T-helper 1 cell treated with Interleukin-12 subunit alpha and Interleukin-12 subunit beta and Interleukin-4 antibody, amounts not matched to agents 30 ng/mL and 1 ng/mL, for 36 hours (primary cell): ENCODE measurements at regions not wholly inside any gene's neighbourhood (a gene's known extent, or its start where the extent isn't known, plus 50 kb on each side); places are given as distances from the start of the nearest gene placed in this dataset.
"Not testable (repeated sequence)": the region's sequence is repeated elsewhere in the genome, so short reads cannot be mapped to it uniquely, and the experiment has no call there.

Experiments
- intact Hi-C: fragments of 100-400 bp; cut with micrococcal nuclease; formaldehyde crosslinking; loops from one replicate; pipeline ENCODE4 v1.15.1; 2024

DNA sequence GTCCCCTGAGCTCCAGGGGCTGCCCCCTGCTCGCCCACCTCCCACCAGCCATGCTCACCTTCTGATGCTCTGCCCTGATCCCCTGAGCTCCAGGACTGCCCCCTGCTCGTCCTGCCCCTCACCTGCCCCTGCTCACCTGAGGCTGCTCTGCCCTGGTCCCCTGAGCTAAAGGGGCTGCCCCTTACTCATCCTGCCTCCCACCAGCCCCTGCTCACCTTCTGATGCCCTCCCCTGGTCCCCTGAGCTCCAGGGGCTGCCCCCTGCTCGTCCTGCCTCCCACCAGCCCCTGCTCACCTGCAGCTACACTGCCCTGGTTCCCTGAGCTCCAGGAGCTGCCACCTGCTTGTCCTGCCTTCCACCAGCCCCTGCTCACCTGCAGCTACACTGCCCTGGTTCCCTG, 247.2 kb downstream of the TMEM121 start:
- intact Hi-C loops: no loop called here

DNA sequence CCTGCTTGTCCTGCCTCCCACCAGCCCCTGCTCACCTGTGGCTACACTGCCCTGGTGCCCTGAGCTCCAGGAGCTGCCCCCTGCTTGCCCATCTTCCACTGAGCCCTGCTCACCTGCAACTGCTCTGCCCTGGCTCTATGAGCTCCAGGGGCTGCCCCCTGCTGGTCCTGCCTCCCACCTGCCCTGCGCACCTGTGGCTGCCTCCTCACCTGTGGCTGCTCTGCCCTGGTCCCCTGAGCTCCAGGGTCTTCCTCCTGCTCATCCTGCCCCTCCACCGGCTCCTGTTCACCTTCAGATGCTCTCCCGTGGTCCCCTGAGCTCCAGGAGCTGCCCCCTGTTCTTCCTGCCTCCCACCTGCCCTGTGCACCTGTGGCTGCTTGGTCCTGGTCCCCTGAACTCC, 247.6 kb downstream of the TMEM121 start:
- intact Hi-C loops: no loop called here

DNA sequence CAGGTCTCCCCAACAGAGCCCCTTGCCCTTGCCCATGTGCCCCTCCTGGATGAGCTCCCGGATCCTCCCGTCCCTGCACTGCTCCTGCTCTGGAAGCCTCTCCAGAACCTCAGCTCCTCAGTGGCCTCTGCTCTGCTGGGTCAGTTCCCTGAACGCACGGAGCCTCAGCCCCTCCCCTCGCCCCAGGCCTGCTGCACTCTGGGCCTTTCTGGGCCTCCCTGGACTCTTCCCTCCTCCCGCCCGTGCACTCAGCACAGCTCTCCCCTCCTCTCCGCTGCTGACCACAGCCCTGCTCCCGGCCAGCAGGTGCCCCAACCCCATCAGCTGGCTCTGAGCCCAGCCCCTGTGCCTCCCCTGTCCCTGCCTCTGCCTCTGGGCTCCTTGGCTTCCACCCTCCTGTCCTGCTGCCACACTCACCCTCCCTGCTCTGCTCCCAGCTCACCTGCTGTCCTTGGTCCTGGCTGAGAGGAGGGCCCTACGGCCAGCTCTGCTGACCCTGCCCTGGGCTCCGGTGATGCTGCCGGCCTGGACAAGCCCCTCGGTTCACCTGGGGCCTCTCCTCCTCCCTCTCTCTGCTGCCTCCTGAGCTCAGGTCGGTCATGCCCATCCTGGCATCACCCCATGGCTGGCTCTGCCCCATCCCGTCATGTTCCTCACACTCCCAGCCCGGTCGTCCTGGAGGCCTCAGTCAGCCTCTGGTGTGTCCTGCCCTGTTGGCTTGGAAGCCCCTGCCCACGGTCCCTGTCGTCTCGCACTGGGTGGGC, 248.4 kb downstream of the TMEM121 start:
- intact Hi-C loops: not testable (repeated sequence)

DNA sequence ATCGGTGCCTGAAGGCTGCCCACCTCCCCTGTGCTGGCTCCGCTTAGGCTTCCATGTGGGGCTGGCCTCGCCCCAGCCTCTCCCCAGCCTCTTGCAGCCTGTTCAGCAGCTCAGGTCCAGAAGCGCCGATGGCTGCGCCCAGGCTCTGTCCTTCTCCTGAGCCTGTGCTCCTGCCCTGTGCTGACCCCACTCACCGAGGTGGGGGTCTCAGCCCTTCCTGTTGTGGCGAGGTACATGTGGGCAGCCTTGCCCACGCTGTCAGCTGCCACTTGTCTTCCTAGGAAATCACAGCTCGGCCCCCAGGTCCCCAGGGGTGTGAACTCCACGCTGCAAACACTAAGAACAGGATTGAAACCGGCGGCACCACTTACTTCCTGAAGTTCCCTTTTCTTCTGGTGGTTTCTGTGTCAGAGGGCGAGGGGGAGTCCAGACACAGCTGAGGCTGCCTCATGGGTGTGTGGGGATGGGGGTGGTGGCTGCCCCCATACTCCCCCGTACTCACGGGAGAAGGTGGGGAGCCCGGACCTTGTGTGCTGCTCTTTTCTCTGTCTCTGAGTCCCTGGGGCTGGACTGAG, 249.1 kb downstream of the TMEM121 start:
- intact Hi-C loops: not testable (repeated sequence)

DNA sequence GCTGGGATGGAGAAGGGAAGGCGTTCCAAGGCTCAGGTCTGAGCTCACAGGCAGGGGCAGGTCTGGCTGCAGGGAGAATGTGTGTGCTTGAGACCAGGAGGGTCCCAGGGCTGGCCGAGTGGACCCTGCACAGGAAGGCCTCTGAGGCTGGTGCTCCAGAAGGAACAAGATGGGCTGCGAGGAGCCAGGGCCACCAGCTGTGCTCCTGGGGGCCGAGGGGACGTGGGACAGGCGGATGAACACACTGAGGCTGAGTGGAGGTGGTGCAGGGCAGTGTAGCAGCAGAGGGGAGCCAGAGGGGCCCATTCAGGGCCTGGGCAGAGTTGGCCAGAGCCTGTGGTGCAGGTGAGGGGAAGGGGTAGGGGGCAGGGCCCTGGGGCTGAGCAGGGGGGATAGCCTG, 249.7 kb downstream of the TMEM121 start:
- intact Hi-C loops: not testable (repeated sequence)

DNA sequence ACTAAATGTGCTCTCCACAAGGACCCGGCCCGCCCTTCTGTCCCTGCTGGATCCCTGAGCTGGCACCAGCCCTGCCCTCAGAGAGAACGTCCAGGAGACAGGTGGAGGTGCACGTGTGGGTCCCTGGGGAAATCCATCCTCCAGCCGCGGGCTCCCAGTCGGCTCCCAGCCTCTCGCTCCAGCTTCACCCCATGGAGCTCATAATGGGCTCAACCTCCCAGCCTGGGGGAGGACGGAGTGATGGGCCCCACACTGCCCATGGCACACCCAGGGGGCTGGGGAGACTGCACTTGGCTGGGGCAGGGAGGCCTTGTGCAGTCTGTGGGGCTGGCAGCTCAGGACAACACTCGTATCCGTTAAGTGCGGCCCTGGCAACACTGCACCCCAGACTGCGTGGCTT, 250.5 kb downstream of the TMEM121 start:
- intact Hi-C loops: no loop called here

DNA sequence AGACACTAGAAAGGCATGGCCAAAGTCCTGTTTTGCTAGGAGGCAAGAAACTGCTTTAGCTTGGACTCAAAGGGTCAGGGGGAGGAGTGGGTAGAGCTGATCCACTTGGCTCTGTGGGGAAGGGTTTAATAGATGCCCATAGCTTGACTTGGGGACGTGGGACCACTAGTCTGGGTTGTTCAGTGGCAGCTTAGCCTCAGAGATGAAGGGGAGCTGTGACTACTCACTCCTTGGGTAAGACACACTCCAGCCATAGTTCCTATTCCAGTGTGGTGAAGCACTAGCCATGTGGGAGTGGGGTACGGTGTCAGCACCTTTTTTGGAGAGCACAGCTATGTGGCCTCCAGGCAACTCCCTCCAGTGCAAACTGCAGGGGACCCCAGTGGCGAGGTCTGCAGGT, 257.3 kb downstream of the TMEM121 start:
- intact Hi-C loops: no loop called here

DNA sequence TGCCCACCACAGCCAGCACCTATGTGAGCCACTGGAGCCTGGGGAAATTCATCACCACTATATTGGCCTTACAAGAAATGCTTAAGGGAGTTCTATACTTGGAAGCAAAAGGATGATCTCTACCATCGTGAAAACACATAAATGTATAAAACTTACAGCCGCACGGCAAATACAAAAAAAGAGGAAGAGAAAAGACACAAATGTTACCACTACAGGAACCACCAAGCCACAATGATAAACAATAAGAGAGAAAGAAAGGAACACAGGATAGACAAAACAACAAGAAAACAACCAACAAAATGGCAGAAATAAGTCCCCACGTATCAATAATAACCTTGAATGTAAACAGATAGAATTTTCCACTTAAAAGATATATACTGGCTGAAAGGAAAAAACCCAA, 267.5 kb downstream of the TMEM121 start:
- intact Hi-C loops: no loop called here

DNA sequence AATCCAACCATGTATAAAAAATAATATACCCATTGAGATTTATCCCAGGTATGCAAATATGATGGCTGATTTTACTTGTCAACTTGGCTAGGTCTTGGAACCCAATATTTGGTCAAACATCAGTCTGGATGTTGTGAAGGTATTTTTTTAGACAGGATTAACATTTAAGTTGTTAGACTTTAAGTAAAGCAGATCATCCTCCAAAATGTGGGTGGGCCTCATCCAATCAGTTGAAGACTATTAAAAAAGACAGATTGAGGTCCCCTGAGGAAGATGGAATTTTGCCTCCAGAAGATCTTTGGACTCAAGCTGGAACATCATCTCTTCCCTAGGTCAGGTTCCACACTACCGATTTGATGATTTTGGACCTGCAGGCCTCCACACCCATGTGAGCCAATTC, 271.2 kb downstream of the TMEM121 start:
- intact Hi-C loops: no loop called here

DNA sequence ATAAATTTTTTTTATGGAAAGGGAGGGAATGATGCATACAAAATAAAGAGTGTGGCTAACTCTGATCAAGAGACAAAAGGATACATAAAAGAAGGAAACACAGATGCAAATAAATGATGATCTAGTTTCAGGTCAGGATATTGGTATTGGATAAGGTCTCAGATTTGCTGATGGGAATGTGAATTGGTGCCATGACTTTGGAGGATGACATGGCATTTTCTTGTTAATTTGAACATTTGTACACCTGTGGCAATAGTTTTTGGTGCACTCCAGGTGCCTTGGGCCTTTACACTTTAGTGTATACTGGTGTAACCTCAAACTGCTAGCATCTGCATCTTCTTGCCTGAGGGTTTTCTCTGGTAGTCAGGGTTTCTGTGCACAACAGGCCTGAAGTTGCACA, 279.3 kb downstream of the TMEM121 start:
- intact Hi-C loops: no loop called here

DNA sequence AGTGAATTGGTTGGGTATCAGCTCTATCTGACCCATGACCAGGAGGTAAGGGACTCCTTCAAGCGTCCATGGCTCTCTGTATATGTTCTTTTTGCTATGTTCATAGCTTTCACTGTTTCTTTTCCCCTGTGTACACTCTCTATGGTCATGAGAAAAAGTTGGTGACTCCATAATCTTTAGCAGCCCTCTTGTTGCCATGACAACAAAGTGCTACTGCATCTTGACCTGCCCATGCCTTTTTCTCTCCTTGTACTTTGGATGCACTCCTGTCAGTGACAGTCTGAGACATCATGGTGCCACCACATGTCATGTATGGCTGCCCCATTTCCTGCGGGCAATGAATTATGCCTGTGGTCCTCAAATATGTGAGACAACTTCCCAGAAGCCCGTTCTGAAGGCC, 280.2 kb downstream of the TMEM121 start:
- intact Hi-C loops: no loop called here

DNA sequence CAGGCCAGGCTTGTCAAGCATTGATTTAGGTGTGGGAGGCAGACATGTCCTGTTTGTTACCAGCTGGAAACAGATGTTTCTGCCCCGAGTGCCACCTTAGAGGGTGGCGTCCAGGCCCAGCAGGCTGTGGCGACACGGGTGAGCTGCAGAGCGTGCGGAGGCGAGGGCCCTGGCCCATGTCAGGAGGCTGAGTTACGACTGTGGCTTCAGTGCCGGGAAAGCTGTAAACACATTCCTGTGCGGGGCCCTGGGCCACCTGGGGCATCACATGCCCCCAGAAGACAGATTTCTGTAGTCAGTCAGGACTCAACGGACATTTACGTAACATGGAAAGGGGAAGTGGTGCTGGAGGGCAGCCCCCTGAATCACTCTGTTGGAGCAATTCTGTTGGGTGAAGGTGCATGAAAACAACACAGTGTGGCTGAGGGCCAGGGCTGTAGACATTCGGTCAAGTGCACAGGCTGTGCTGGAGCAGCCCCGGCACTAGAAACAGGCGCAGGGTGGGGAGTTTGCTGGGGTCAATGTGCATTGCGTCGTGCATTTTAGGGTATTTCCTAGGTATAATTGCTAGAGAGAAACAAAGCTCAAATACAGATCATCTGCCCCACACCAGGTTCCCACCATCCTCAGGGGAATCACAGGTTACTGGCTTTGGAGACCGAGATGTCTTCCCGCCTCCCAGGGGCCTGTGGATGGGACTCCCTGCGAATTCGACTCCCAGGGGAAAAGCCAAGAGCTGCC, 291.8 kb downstream of the TMEM121 start:
- intact Hi-C loops: no loop called here

DNA sequence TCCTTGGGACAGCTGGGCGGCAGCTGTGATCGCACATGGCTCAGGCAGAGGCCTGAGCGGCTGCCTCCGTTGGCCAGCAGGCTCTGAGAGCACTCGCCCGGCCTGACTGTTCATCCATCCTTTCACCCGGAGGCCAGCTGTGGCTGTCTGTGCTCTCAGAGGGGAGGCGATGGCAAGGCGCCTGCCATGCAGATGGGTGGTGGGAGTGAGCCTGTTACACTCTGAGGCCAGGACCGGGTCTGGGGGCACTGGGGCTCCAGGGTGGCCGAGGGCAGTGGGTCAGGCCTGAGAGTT, 292.3 kb downstream of the TMEM121 start:
- intact Hi-C loops: no loop called here

DNA sequence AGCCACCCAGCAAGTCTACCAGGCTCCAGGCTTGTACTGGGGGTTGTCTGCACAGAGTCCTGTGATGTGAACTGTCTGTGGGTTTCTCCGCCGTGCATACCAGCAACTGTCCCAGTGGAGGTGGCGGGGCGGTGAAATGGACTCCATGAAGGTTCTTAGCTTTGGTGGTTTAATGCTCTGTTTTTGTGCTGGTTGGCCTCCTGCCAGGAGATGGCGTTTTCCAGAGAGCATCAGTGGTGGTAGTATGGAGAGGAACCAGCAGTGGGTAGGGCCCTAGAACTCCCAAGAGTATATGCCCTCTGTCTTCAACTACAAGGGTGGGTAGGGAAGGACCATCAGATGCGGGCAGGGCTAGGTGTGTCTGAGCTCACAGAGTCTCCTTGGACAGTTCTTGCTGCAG, 303.8 kb downstream of the TMEM121 start:
- intact Hi-C loops: loop anchor here (2.0 kb wide), 1 partner anchor 103 kb away; no protein-coding TSS in a partner anchor

DNA sequence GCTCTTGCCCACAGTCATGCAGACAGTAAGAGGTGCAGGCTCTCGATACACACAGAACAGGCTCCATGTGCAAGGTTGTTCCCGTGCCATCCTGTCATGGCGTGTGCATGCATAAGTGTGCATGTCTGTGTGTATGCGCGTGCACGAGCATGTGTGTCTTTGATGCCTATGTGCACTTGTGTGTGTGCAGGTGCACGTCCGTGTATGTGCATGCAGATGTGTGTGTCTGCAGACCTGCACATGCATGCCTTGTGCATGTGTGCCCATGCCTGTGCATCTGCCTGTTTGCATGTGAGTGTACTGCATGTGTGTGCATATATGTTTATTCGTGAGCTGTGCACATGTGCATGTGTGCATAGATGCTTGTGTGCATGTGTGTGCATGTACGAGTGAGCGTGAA, 309.8 kb downstream of the TMEM121 start:
- intact Hi-C loops: no loop called here

DNA sequence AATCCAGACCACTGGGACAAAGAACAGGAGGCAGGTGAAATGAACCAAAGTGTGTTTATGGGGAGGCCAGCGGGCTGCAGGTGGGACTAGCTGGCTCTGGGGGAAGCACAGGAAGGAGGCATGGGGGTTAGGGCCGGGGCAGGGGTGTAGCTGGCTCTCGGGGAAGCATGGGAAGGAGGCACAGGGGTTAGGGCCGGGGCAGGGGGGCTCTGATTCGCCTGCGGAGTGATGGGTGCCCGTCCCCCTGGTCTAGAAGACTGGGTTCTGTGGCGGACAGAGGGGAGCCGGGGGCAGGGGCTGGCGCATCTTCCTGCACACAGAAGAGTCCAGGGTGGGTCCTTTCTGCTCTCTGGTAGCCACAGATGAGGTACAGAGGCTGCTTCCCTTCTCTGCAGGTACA, 310.3 kb downstream of the TMEM121 start:
- intact Hi-C loops: no loop called here

DNA sequence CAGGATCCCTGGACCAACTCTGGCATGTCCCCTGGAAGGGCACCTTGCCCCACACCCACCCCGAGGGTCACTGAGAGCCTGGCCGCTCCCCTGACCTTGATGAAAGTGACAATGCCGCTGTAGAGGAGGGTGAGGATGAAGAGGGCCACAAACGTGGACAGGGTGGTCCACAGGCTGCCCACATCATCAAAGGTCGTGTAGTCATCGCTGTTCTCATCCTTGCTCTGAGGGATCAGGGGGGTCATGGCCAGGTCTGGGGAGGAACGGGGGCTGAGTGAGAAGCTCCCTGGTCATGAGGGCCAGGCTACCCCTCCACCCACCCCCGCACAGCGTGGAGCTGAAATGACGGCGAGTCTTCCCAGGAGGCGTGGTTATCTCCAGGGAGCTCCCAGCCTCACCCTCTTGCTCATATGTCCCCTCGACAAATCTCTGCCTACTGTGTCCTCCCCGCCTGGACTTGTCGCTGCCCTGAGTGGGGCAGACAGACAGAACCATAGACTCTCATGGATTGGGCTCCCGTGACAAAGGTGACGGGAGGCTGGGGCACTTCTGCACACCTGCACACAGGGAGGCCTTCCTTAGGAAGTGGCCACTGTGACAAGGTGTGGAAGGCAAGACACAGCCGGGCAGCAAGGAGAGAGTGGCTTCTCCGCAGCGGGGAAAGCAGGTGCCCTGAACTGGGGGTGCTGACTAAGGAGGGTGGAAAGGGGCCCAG, 311.1 kb downstream of the TMEM121 start:
- intact Hi-C loops: no loop called here

DNA sequence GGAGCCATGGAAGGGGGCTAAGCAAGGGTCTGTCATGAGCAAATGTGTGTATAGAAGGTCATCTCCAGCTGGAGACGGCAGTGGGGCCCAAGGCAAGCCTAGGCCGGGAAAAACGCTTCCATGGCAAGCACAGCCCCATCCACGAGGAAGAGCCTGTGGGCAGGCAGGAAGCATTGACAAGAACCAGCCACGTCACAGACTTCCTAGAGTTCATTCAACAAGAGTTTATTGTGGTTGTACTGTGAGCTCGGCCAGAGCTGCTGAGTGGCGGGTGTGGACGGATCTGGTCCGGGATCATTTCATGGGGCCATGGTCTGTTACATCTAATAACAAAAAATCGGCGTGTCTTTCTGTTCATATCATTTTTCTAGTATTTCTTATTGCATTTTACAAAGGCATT, 311.7 kb downstream of the TMEM121 start:
- intact Hi-C loops: no loop called here

DNA sequence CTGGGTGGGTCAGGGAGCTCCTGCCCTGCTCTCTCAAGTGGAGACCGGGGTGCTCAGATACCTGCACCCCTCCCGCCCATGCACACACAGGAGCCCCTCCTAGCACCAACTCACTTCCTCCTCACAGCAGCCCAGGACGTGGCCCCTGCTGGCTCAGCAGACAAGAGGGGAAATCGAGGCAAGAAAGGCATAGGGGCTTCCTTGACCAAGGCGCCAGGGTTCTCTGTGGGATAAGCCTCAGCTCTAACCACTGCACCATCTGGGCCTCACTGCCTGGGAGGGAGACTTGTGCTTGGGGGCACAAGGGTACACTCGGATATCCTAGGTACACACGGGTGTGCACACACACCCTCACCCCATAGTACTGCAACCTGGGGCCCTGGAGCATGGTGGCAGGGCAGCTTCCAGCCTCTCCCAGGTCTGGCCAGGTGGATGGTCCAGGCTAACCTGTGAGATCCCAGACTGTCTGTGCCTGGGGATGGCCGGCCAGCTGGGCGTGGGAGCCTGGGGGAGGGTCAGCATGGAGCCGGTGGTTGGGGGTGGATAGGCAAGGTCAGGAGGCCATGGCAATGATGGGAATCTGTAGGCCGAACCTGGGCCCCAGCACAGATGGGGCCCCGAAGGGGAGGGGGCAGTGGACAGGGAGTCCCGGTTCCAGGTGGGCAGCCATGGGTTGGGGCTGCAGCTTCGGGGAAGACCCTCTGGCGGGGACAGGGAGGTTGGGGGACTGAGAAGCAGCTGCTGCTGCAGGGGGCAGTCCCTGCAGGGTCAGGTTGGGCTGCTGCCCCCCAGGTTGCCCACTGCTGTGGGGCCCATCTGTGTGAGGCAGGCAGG, 312.4 kb downstream of the TMEM121 start:
- intact Hi-C loops: no loop called here

DNA sequence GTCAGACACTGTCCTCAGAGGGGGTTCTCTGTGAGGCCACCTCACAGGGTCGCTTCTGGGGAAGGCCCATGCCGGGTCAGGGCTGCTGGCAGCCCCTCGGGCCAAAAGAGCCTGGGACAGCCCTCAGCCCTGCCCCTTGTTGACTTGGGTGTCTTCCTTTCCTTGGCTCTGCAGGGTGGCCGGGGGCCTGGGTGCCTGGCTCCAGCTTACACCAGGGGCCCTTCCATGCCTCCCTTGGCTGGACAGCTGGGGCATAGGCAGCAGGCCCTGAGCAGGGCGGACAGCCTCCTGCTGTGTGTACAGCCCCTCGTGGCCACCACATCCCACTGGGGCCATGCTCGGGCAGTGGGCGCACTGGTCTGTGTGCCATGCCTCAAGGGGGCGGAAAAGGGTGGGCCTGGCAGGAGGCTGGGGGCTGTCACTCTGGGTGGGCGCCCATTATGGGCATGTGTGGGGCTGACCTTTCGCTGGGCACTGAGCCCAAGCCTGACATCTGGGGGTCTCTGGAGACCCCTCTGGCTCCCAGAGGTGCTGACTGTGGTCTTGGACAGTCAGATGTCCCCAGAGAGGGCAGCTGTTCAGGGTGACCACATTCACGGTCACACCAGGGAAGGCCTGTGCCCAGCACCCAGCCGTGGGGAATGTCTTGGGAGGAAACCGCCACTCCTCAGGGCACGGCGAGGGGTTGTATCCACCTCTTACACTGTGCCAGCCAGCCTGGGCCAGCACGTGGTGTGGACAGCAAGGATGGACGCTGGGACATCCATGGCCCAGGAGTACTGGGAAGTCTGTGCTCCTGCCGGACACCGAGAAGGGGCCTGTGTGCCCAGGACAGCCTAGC, 313.3 kb downstream of the TMEM121 start:
- intact Hi-C loops: no loop called here
